ENCODE measurements at regions not wholly inside any gene's neighbourhood (a gene's known extent, or its start where the extent isn't known, plus 50 kb on each side); places are given as distances from the start of the nearest gene placed in this dataset.

DNA sequence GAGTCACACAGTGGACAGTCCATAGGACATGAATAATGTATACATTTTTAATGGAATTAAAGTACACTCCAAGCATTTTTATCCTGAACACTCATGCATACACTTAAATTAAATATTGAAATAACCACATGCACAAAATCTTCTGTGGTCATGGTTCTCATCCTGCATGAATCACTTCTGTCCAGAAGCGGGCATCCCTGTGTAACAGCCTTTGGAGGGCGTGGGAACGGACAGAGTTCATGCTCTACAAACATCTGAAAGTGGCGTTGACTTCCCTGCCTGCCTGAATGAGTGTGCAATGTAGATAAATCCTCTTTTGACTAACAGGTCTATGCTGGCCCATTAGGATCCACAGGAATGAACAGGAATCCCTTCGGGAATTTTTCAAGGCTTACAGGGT lies 780.2 kb downstream of the BRD1 start:
- DNase-seq: no peak

GRCh38 chr22:49046546-49047361 lies 780.9 kb downstream of the BRD1 start:
- DNase-seq: peak; percentile 28

GRCh38 chr22:49046000-49046545 lies 781.6 kb downstream of the BRD1 start:
- DNase-seq: no peak

- DNase-seq: no peak
These were observed 782.4 kb downstream of the BRD1 start for GRCh38 chr22:49045276-49045675.

DNA sequence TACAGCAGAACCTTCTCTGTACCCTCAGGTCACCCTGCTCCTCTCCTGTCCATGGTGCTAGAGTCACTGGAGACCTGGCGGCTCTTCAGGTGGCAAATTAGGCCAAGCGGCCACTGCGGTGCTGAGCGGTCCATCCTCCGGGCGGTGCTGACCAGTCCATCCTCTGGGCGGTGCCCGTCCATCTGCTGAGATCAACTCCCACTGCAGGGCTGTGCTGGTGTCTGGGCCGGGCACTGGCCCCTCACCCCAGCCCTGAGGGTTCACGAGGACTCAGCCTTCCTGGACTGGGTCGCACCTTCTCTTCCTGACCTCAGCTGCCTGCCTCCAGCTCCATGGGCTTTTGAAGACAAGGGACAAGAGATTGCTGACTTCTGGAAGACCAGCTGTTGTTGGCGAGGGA lies 782.9 kb downstream of the BRD1 start:
- DNase-seq: no peak

DNA sequence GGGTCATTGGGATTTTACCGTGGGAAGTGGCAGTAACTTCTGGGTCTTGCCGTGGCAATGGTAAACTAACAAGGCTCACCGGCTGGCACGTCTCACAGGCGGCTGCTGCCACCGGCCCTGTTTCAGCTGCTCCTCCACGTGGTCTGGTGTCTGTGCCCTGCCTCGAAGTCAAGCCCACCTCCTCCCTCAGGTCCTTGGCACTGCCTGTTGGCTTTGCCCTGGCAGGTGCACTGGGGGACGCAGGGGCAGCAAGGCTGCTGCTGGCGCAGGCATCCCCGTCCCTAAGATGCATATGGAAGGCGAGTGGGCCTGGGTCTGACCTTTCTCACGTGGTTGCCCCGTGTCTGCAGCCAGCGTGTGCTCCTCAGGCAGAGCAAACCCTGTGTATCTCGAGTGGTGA lies 783.6 kb downstream of the BRD1 start:
- no peak for DNase-seq

DNA sequence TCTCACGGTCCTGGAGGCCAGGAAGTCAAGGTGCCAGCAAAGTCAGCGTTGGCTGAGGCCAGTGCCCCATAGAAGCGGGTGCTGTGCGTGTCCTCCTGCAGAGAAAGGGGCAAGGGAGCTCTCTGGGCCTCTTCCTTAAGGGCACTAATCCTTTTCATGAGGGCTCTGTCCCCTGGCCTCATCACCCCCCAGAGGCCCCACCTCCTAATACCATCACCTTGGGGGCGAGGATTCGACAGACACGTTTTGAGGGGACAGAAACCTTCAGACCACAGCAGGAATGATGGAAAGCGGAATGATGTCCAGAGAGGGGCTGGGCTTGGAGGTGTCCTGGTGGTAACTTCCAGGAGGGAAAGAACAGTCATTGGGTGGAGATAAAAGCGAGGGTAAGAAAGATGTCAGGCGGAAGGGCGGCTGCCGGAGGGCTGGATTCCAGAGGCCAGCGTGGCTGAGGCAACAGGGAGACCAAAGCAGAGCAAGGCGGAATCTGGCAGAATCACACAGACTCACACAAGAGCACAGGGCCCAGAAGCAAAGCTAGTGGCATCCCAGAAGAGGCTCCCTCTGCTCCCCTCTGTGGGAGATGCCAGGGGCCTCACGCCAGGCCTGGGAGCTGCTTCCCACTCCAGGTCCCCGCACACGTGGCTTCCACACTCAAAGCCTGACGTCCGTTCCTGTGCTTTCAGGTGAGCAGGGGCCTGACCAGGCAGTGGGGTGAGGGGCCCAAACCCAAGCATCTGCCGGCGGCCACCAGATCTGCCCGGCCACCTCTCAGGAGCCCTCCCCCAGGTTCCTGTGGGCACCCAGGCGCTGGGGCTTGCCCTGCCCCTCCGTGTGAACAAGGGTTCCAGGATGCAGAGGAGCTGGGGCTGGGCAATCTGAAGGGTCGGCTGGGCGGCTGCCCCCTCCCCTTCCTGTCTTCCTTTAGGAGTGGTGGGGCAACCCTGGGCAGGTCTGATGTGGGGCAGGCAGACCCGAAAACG lies 784.5 kb downstream of the BRD1 start:
- DNase-seq: no peak

GRCh38 chr22:49042066-49042465 lies 785.6 kb downstream of the BRD1 start:
- no peak for DNase-seq

DNA sequence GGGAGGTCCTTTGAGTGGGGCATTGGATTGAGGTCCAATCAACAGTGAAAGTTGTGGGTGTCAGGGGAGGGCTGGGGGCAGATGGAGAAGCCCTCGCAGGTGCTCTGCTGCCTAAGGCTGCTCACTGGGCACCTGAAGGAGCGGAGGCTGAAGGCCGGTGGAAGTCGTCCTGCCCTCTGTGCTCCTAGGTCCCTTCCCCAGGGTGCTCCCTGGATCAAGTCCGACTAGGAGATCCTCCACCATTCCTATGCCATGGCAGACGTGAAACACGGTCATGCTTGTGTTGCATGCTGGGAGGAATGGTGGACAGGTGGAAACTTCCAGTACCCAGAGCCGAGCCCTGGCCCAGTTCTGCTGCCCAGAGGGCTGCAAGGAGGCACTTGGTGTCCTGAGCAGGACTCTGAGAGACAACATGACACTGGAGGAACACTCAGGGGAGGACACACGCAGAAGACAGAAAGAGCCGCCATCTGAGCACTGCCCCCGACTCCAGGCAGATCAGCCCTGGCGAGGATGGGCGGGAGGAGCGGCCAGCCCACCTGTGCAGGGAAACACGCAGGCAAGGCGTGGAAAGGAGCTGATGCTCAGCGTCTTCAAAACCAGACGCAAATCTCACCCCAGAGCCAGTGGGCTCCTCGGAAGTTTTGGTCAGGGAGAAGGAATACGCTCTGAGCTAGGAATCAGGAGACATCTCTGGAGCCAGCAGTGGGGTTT lies 786.8 kb downstream of the BRD1 start:
- DNase-seq: no peak

DNA sequence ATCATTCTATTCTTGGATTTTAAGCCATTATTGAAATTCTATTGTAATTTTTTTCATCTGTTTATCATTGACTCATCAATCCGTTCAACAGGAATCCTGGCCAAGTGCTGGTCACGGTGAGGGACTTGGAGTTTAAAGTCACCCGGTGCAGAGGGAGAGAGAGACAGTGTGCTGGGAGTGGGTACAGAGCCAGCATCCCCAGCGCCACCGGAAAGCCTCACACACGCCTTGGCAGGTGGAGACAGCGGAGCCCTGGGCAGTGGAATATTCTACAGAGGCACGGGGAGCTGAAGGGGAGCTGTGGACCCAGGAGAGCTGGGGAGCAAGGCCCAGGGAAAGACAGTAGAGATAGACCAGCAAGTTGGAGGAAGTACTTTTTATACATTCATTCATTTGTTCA lies 787.6 kb downstream of the BRD1 start:
- DNase-seq: no peak

- no peak for DNase-seq
These were observed 788.0 kb downstream of the BRD1 start for GRCh38 chr22:49039625-49040024.

DNA sequence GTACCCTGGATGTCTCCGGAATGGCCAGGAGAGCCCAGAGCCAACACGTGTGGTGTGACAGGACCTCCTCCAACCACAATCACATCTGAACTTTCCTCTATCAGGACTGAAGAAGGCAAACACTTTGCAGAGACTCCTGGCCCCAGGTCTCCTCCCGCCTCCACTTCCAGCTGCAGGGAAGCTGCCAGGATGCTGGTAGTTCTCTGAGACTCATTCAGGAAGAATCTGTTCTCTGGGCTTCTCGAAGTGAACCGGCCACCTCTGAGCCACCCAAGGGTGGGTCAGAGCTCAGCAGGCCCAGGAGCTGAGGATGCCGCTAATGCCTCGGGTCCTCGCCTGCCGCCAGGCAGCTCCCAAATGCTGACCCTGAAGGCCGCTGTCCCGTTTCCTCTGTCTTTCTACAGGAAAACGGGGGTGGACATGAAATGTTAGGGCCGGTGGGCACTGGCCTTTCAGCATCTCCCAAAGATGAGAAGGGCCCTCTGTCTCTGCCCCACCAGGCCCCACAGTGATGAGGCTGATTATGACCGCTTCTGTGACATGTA lies 789.9 kb downstream of the BRD1 start:
- no peak for DNase-seq

GRCh38 chr22:49036513-49036912 lies 791.2 kb downstream of the BRD1 start:
- DNase-seq: no peak

- no peak for DNase-seq
These were observed 791.7 kb downstream of the BRD1 start for GRCh38 chr22:49035818-49036457.

GRCh38 chr22:49034836-49035817 lies 792.5 kb downstream of the BRD1 start:
- no peak for DNase-seq

DNA sequence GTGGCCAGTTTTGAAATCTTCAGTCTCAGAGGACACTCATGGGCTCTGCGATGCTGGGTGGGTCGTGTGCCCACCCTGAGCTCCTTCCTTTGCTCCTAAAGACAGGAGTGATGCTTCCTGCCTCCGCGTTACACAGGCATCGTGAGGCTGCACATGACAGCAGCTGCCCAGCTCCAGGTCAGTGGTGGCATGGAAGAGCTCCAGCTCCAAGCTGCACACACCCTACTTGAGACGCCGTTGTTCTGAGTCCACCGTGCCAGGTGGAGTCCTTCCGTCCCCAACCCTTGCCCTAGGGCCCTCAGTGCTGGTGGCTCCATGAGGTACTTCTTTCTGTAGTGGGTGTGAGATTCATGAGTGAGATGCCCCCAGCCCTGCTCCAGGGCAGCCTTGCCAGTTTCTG lies 794.1 kb downstream of the BRD1 start:
- no peak for DNase-seq

- DNase-seq: no peak
These were observed 794.9 kb downstream of the BRD1 start for GRCh38 chr22:49032821-49033220.

- DNase-seq: no peak
These were observed 795.8 kb downstream of the BRD1 start for GRCh38 chr22:49031746-49032330.

GRCh38 chr22:49028111-49028510 lies 799.6 kb downstream of the BRD1 start:
- DNase-seq: no peak

DNA sequence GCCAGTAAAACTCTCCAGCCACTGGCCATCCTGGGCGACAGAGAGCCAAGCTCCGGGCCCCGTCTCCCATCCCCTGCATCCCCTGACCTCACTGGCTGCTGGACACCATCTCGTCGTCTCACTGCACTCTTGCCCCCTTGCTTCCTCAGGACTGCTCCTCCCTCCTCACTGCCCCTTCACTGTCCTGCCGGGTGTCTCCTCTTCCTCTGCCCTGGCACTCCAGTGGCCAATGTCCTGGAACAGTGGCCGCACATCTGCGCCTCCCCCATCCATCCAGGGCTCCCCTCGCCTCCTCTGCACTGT lies 800.4 kb downstream of the BRD1 start:
- DNase-seq: no peak
